Mesendoderm (in vitro differentiated cells): ENCODE measurements at regions not wholly inside any gene's neighbourhood (a gene's known extent, or its start where the extent isn't known, plus 50 kb on each side); places are given as distances from the start of the nearest gene placed in this dataset.
A peak's percentile ranks its signal among the peaks of the same experiment; 100 is the strongest.
"Not testable (repeated sequence)": the region's sequence is repeated elsewhere in the genome, so short reads cannot be mapped to it uniquely, and the experiment has no call there.

Experiments
- DNase-seq: peaks from one replicate; pipeline ENCODE4 v3.0.0; 2013
- H2AK5ac ChIP-seq: 2 replicates; pipeline ENCODE4 v1.6.1; 2013; ENCODE audit warnings: low read length, inconsistent platforms
- H2BK120ac ChIP-seq: 2 replicates; pipeline ENCODE4 v1.6.1; 2013; ENCODE audit warnings: low read depth, mild to moderate bottlenecking, low read length, moderate library complexity, mixed read lengths
- H2BK15ac ChIP-seq: replicated peaks from 2 replicates; pipeline ENCODE4 v1.6.1; 2013; ENCODE audit warnings: low read depth, mild to moderate bottlenecking, moderate library complexity
- H2BK5ac ChIP-seq: 2 replicates; pipeline ENCODE4 v1.6.1; 2013; ENCODE audit warnings: low read length, inconsistent platforms
- H3K18ac ChIP-seq: 2 replicates; pipeline ENCODE4 v1.6.1; 2013; ENCODE audit warnings: mild to moderate bottlenecking, low read length, mixed read lengths
- H3K23ac ChIP-seq: one replicate; pipeline ENCODE4 v1.6.1; 2013; ENCODE audit warnings: low read length
- H3K27ac ChIP-seq: 2 replicates; pipeline ENCODE4 v1.5.1; 2013; ENCODE audit warnings: low read depth, mild to moderate bottlenecking, inconsistent platforms, low read length, moderate library complexity
- H3K27me3 ChIP-seq: 2 replicates; pipeline ENCODE4 v1.6.1; 2013; ENCODE audit warnings: low read length, control low read depth, mild to moderate bottlenecking, inconsistent platforms; ENCODE audit not compliant: insufficient read depth, poor library complexity
- H3K36me3 ChIP-seq: 2 replicates; pipeline ENCODE4 v1.6.1; 2013; ENCODE audit warnings: low read length, inconsistent platforms; ENCODE audit not compliant: control insufficient read depth, insufficient read depth
- H3K4ac ChIP-seq: one replicate; pipeline ENCODE4 v1.6.1; 2013; ENCODE audit warnings: low read depth, mild to moderate bottlenecking, low read length, moderate library complexity
- H3K4me1 ChIP-seq: 2 replicates; pipeline ENCODE4 v1.6.1; 2013; ENCODE audit warnings: low read depth, low read length, inconsistent platforms; ENCODE audit not compliant: control insufficient read depth
- H3K4me2 ChIP-seq: 2 replicates; pipeline ENCODE4 v1.6.1; 2013; ENCODE audit warnings: low read length
- H3K4me3 ChIP-seq: 2 replicates; pipeline ENCODE4 v1.5.1; 2013; ENCODE audit warnings: mild to moderate bottlenecking, low read length
- H3K56ac ChIP-seq: one replicate; pipeline ENCODE4 v1.6.1; 2013; ENCODE audit warnings: low read length
- H3K79me1 ChIP-seq: 2 replicates; pipeline ENCODE4 v1.6.1; 2013; ENCODE audit warnings: low read length, inconsistent platforms
- H3K79me2 ChIP-seq: 2 replicates; pipeline ENCODE4 v1.6.1; 2013; ENCODE audit warnings: mild to moderate bottlenecking, low read length; ENCODE audit not compliant: control insufficient read depth, insufficient read depth
- H3K9ac ChIP-seq: 2 replicates; pipeline ENCODE4 v1.6.1; 2013; ENCODE audit warnings: low read length, inconsistent platforms
- H4K5ac ChIP-seq: one replicate; pipeline ENCODE4 v1.6.1; 2013; ENCODE audit warnings: low read length
- H4K8ac ChIP-seq: one replicate; pipeline ENCODE4 v1.6.1; 2013; ENCODE audit warnings: low read depth, mild to moderate bottlenecking, control low read depth, low read length, moderate library complexity
- WGBS: extraction: QIAGEN DNeasy Blood & Tissue Kit; methylation state at CpG from one replicate; pipeline ENCODE4 v1.1.7; 2013; ENCODE audit warnings: low lambda C conversion rate, missing lambda C conversion rate; ENCODE audit not compliant: insufficient coverage; ENCODE audit errors: extremely low coverage; 5-methylcytosine and 5-hydroxymethylcytosine counted together

GRCh38 chr3:5994651-5995050 is 807.1 kb downstream of the EDEM1 start:
- WGBS, result no CpG with 5 or more reads among the region's 1 CpG

GRCh38 chr3:6018456-6018855 is 830.9 kb downstream of the EDEM1 start:
- Histone ChIP-seq H4K5ac (no peak overlapping the region), H3K4ac (no peak overlapping the region), H3K9ac (no peak overlapping the region), H3K36me3 (no peaks in the 10 kb centered on the region), H3K4me1 (no peaks in the 10 kb centered on the region), H3K56ac (no peak overlapping the region), H4K8ac (no peak overlapping the region), H3K23ac (no peak overlapping the region), H3K79me2 (no peaks in the 10 kb centered on the region), H3K27me3 (no peaks in the 10 kb centered on the region), H3K4me3 (no peak overlapping the region), H2BK120ac (no peak overlapping the region), H3K79me1 (no peaks in the 10 kb centered on the region), H2BK5ac (no peak overlapping the region), H3K27ac (no peak overlapping the region), H2BK15ac (no peak overlapping the region), H2AK5ac (no peak overlapping the region), H3K18ac (no peak overlapping the region), H3K4me2 (no peak overlapping the region)
- DNase-seq, result no peak
- no CpG with 5 or more reads among the region's 2 CpGs for WGBS

More at GRCh38 chr3:5994651-5995050, 807.1 kb downstream of the EDEM1 start:
- Histone ChIP-seq H4K5ac (no peak overlapping the region), H3K56ac (no peak overlapping the region), H4K8ac (no peak overlapping the region), H3K9ac (no peak overlapping the region), H3K79me2 (no peaks in the 10 kb centered on the region), H2BK15ac (no peak overlapping the region), H3K4ac (no peak overlapping the region), H3K4me2 (no peak overlapping the region), H2BK120ac (no peak overlapping the region), H3K4me1 (no peaks in the 10 kb centered on the region), H3K27ac (no peak overlapping the region), H2BK5ac (no peak overlapping the region), H2AK5ac (no peak overlapping the region), H3K23ac (no peak overlapping the region), H3K18ac (no peak overlapping the region), H3K27me3 (no peaks in the 10 kb centered on the region), H3K79me1 (no peaks in the 10 kb centered on the region), H3K4me3 (no peak overlapping the region), H3K36me3 (no peaks in the 10 kb centered on the region)
- peak; percentile 75 for DNase-seq

DNA sequence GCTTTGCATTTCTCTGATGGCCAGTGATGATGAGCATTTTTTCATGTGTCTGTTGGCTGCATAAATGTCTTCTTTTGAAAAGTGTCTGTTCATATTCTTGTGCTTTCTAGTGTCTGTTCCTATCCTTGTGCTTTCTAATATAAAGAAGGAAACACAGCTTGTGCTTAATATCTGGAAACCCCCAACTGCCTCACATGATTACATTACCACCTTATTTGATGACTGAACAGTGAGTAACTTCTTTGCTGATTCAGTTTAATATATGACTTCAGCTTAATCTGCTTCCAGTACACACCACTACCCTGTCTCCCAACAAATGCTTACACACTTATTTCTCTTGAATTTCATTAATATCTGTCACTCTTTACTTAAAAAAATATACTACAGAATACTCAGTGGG is 835.1 kb downstream of the EDEM1 start:
- Histone ChIP-seq H3K56ac (no peak overlapping the region), H3K36me3 (no peaks in the 10 kb centered on the region)

GRCh38 chr3:6025032-6025431 is 835.9 kb upstream of the GRM7 start:
- H3K9ac ChIP-seq, result no peak overlapping the region
- no peak overlapping the region for H4K8ac ChIP-seq
- no peaks in the 10 kb centered on the region for H3K4me1 ChIP-seq
- H3K27ac ChIP-seq, result no peak overlapping the region
- no peaks in the 10 kb centered on the region for H3K79me1 ChIP-seq
- WGBS, result no CpG with 5 or more reads among the region's 1 CpG
- DNase-seq, result no peak
- no peak overlapping the region for H3K4me3 ChIP-seq
- no peaks in the 10 kb centered on the region for H3K79me2 ChIP-seq
- no peaks in the 10 kb centered on the region for H3K27me3 ChIP-seq
- no peak overlapping the region for H2BK15ac ChIP-seq
- H3K56ac ChIP-seq, result no peak overlapping the region
- H3K4ac ChIP-seq, result no peak overlapping the region
- H2BK5ac ChIP-seq, result no peak overlapping the region
- no peak overlapping the region for H2AK5ac ChIP-seq
- no peak overlapping the region for H3K4me2 ChIP-seq
- no peak overlapping the region for H3K18ac ChIP-seq
- no peak overlapping the region for H3K23ac ChIP-seq
- no peak overlapping the region for H4K5ac ChIP-seq
- no peaks in the 10 kb centered on the region for H3K36me3 ChIP-seq
- no peak overlapping the region for H2BK120ac ChIP-seq

More for the DNA sequence above, 835.1 kb downstream of the EDEM1 start:
- no peak overlapping the region for H3K27ac ChIP-seq
- H4K5ac ChIP-seq, result no peak overlapping the region
- H3K79me1 ChIP-seq, result no peaks in the 10 kb centered on the region
- H2BK120ac ChIP-seq, result no peak overlapping the region
- no peak overlapping the region for H3K23ac ChIP-seq
- H3K4ac ChIP-seq, result no peak overlapping the region
- no peak overlapping the region for H3K4me2 ChIP-seq
- H3K4me1 ChIP-seq, result no peaks in the 10 kb centered on the region
- H3K9ac ChIP-seq, result no peak overlapping the region
- H2AK5ac ChIP-seq, result no peak overlapping the region
- H3K27me3 ChIP-seq, result no peaks in the 10 kb centered on the region
- DNase-seq, result no peak
- H3K4me3 ChIP-seq, result no peak overlapping the region
- H2BK5ac ChIP-seq, result no peak overlapping the region
- H3K79me2 ChIP-seq, result no peaks in the 10 kb centered on the region
- H3K18ac ChIP-seq, result no peak overlapping the region
- H4K8ac ChIP-seq, result no peak overlapping the region
- no peak overlapping the region for H2BK15ac ChIP-seq

- H3K4me3 ChIP-seq, H3K9ac ChIP-seq, H2AK5ac ChIP-seq, H3K56ac ChIP-seq, H3K4ac ChIP-seq, H3K79me1 ChIP-seq, H3K36me3 ChIP-seq, H4K8ac ChIP-seq, H3K4me1 ChIP-seq, H2BK15ac ChIP-seq, H3K27me3 ChIP-seq, DNase-seq, H3K27ac ChIP-seq, H4K5ac ChIP-seq, H3K79me2 ChIP-seq, H2BK120ac ChIP-seq, H3K4me2 ChIP-seq, H3K23ac ChIP-seq, H2BK5ac ChIP-seq, H3K18ac ChIP-seq: not testable (repeated sequence)
- no CpG with 5 or more reads among the region's 4 CpGs for WGBS
Measured at GRCh38 chr3:6030648-6031047, 830.3 kb upstream of the GRM7 start.

- Histone ChIP-seq H3K4me1 (no peaks in the 10 kb centered on the region), H3K9ac (no peak overlapping the region), H3K56ac (no peak overlapping the region), H2AK5ac (no peak overlapping the region), H3K4me3 (no peak overlapping the region), H3K4ac (no peak overlapping the region), H3K79me1 (no peaks in the 10 kb centered on the region), H3K27me3 (no peaks in the 10 kb centered on the region), H3K27ac (no peak overlapping the region), H2BK5ac (no peak overlapping the region), H3K23ac (no peak overlapping the region), H4K8ac (no peak overlapping the region), H3K4me2 (no peak overlapping the region), H2BK120ac (no peak overlapping the region), H4K5ac (no peak overlapping the region), H3K79me2 (no peaks in the 10 kb centered on the region), H2BK15ac (no peak overlapping the region), H3K18ac (no peak overlapping the region), H3K36me3 (no peaks in the 10 kb centered on the region)
- no CpG with 5 or more reads among the region's 6 CpGs for WGBS
- DNase-seq, result no peak
Measured at GRCh38 chr3:6035626-6036025, 825.3 kb upstream of the GRM7 start.
